NB4 (cell line): ENCODE measurements at regions not wholly inside any gene's neighbourhood (a gene's known extent, or its start where the extent isn't known, plus 50 kb on each side); places are given as distances from the start of the nearest gene placed in this dataset.

Experiments
- DNase-seq: peaks from one replicate; pipeline ENCODE4 v3.0.0; 2010; ENCODE audit warnings: low read depth
- H3K4me3 ChIP-seq: one replicate; pipeline ENCODE4 v1.5.1; 2011; ENCODE audit warnings: mild to moderate bottlenecking, low read depth, low read length, moderate library complexity
- CTCF ChIP-seq: IDR thresholded peaks from one replicate; pipeline ENCODE4 v1.5.1; 2012; ENCODE audit warnings: low read depth, low read length
- MAX ChIP-seq: IDR thresholded peaks from 2 replicates; pipeline ENCODE4 v1.6.1; 2011; ENCODE audit warnings: low read depth, low read length
- MYC ChIP-seq: IDR thresholded peaks from 2 replicates; pipeline ENCODE4 v1.6.1; 2011; ENCODE audit warnings: low read depth, low read length
- POLR2A ChIP-seq: IDR thresholded peaks from 2 replicates; pipeline ENCODE4 v1.6.1; 2011; ENCODE audit warnings: mild to moderate bottlenecking; ENCODE audit not compliant: insufficient read length; ENCODE audit errors: extremely low read depth

- no peak overlapping the region for H3K4me3 ChIP-seq
- DNase-seq = no peak
- TF ChIP-seq POLR2A = no peak
- no peak for TF ChIP-seq MAX
- TF ChIP-seq CTCF = no peak
- no peak for TF ChIP-seq MYC
Observed at GRCh38 chr10:34018784-34019183, 684.3 kb upstream of the NRP1 start.

- no peak overlapping the region for H3K4me3 ChIP-seq
- no peak for TF ChIP-seq MAX
- TF ChIP-seq CTCF = no peak
- no peak for TF ChIP-seq POLR2A
- no peak for TF ChIP-seq MYC
- DNase-seq = peak; percentile 6
Observed at GRCh38 chr10:34018129-34018528, 683.7 kb upstream of the NRP1 start.

- DNase-seq = peak; percentile 1
- TF ChIP-seq CTCF (peak; percentile 15), MAX (no peak), POLR2A (no peak), MYC (no peak)
- H3K4me3 ChIP-seq = no peak overlapping the region
Observed at GRCh38 chr10:34017281-34017680, 682.8 kb upstream of the NRP1 start.

GRCh38 chr10:34016576-34016975, 682.1 kb upstream of the NRP1 start:
- no peak for TF ChIP-seq CTCF
- no peak for TF ChIP-seq MAX
- no peak for TF ChIP-seq MYC
- no peak for TF ChIP-seq POLR2A
- no peak for DNase-seq
- no peak overlapping the region for H3K4me3 ChIP-seq

- no peak for TF ChIP-seq MAX
- TF ChIP-seq MYC = no peak
- no peak for TF ChIP-seq CTCF
- TF ChIP-seq POLR2A = no peak
- DNase-seq = no peak
- H3K4me3 ChIP-seq = no peak overlapping the region
Observed at GRCh38 chr10:34015700-34016099, 681.2 kb upstream of the NRP1 start.

- no peak for DNase-seq
- TF ChIP-seq POLR2A = no peak
- TF ChIP-seq MYC = no peak
- TF ChIP-seq MAX = no peak
- no peak for TF ChIP-seq CTCF
- H3K4me3 ChIP-seq = no peak overlapping the region
Observed at GRCh38 chr10:34013235-34013634, 678.8 kb upstream of the NRP1 start.
